Fibroblast of lung (primary cell): ENCODE measurements at regions not wholly inside any gene's neighbourhood (a gene's known extent, or its start where the extent isn't known, plus 50 kb on each side); places are given as distances from the start of the nearest gene placed in this dataset.

Experiments
- DNase-seq, 2 donors: peaks; one replicate each; pipeline versions ENCODE4 v3.0.0 to v3.0.0-alpha.2; 2010; ENCODE audit warnings: low read depth in 2 of 2
- H2AFZ ChIP-seq: 2 replicates; pipeline ENCODE4 v1.5.1; 2012; ENCODE audit warnings: low read length, control low read depth, inconsistent platforms
- H3K27ac ChIP-seq: 2 replicates; pipeline ENCODE4 v1.5.1; 2011; ENCODE audit warnings: low read length, control low read depth; ENCODE audit not compliant: insufficient read depth
- H3K27me3 ChIP-seq: 2 replicates; pipeline ENCODE4 v1.5.1; 2011; ENCODE audit warnings: mild to moderate bottlenecking, low read length; ENCODE audit not compliant: control insufficient read depth, insufficient read depth
- H3K36me3 ChIP-seq: 2 replicates; pipeline ENCODE4 v1.5.1; 2011; ENCODE audit warnings: low read length; ENCODE audit not compliant: control insufficient read depth, insufficient read depth
- H3K4me1 ChIP-seq: 2 replicates; pipeline ENCODE4 v1.5.1; 2011; ENCODE audit warnings: low read length; ENCODE audit not compliant: control insufficient read depth, insufficient read depth; ENCODE audit errors: extremely low read depth
- H3K4me2 ChIP-seq: 2 replicates; pipeline ENCODE4 v1.5.1; 2011; ENCODE audit warnings: low read length, control low read depth; ENCODE audit not compliant: insufficient read depth; ENCODE audit errors: extremely low read depth
- H3K4me3 ChIP-seq, 4 experiments: fragments of 200-600 bp in 1 of 4; sonication (generic) in 1 of 4; replicated peaks in 1 of 4; 2 replicates each; pipeline ENCODE4 v1.5.1; 2011 to 2016; ENCODE audit warnings: low read length in 4 of 4, low read depth in 3 of 4, mild to moderate bottlenecking in 3 of 4, control low read depth in 2 of 4, inconsistent platforms in 1 of 4, mixed read lengths in 1 of 4; ENCODE audit not compliant: insufficient read depth in 1 of 4; ENCODE audit errors: control extremely low read depth in 1 of 4
- H3K79me2 ChIP-seq: 2 replicates; pipeline ENCODE4 v1.5.1; 2012; ENCODE audit warnings: mild to moderate bottlenecking, low read length, inconsistent platforms; ENCODE audit not compliant: control insufficient read depth, insufficient read depth
- H3K9ac ChIP-seq: 2 replicates; pipeline ENCODE4 v1.5.1; 2011; ENCODE audit warnings: mild to moderate bottlenecking, low read length, control low read depth; ENCODE audit not compliant: insufficient read depth
- H3K9me3 ChIP-seq: 2 replicates; pipeline ENCODE4 v1.5.1; 2012; ENCODE audit warnings: low read depth, low read length; ENCODE audit not compliant: control insufficient read depth, insufficient read depth
- H4K20me1 ChIP-seq: 2 replicates; pipeline ENCODE4 v1.5.1; 2011; ENCODE audit warnings: low read length; ENCODE audit not compliant: control insufficient read depth, insufficient read depth; ENCODE audit errors: extremely low read depth
- CTCF ChIP-seq, 2 donors: IDR thresholded peaks in 1 of 2; conservative IDR thresholded peaks in 1 of 2; 1 replicate in 1 of 2; 2 replicates in 1 of 2; pipeline ENCODE4 v1.5.1; 2011 to 2012; ENCODE audit warnings: low read length in 2 of 2, control low read depth in 1 of 2, inconsistent platforms in 1 of 2, low read depth in 1 of 2, mild to moderate bottlenecking in 1 of 2
- EZH2 ChIP-seq: IDR thresholded peaks from 2 replicates; pipeline ENCODE4 v1.5.1; 2012; ENCODE audit warnings: low read length, control low read depth, mild to moderate bottlenecking; ENCODE audit errors: missing control alignments

GRCh38 chr5:82334085-82334692, 56.0 kb upstream of the RPS23 start:
- Histone ChIP-seq H3K4me3 (no peak overlapping the region), H3K27ac (peak overlapping the region; percentile 33), H3K4me2 (peak overlapping the region; percentile 18), H3K27me3 (no peaks in the 10 kb centered on the region), H4K20me1 (no peaks in the 10 kb centered on the region), H3K9me3 (no peaks in the 10 kb centered on the region), H2AFZ (no peak overlapping the region), H3K4me1 (peaks cover 19% of the 10 kb centered on the region), H3K9ac (no peak overlapping the region), H3K79me2 (no peaks in the 10 kb centered on the region), H3K36me3 (no peaks in the 10 kb centered on the region)
- peak in 1 of 2 donors; percentile 61 for DNase-seq
- no peak for TF ChIP-seq CTCF (conservative IDR thresholded peaks at IDR 0.05 in 1 of 2, IDR thresholded peaks at IDR 0.05 in 1 of 2; ENCODE audit: low read depth in 1 of 2, low read length in 2 of 2)
- TF ChIP-seq EZH2: no peak

GRCh38 chr5:82332886-82333615, 54.9 kb upstream of the RPS23 start:
- Histone ChIP-seq H3K79me2 (no peaks in the 10 kb centered on the region), H3K9me3 (no peaks in the 10 kb centered on the region), H3K36me3 (no peaks in the 10 kb centered on the region), H3K27me3 (no peaks in the 10 kb centered on the region), H2AFZ (no peak overlapping the region), H3K4me2 (no peak overlapping the region), H3K4me3 (no peak overlapping the region), H3K27ac (no peak overlapping the region), H3K9ac (no peak overlapping the region), H4K20me1 (no peaks in the 10 kb centered on the region), H3K4me1 (peaks cover 19% of the 10 kb centered on the region)
- TF ChIP-seq CTCF (conservative IDR thresholded peaks at IDR 0.05 in 1 of 2, IDR thresholded peaks at IDR 0.05 in 1 of 2; ENCODE audit: low read depth in 1 of 2, low read length in 2 of 2) (no peak), EZH2 (no peak)
- DNase-seq: peak in 1 of 2 donors; percentile 75

- Histone ChIP-seq H3K27ac (no peak overlapping the region), H3K4me3 (no peak overlapping the region), H3K79me2 (no peaks in the 10 kb centered on the region), H2AFZ (peak overlapping the region; percentile 19), H3K27me3 (no peaks in the 10 kb centered on the region), H3K4me1 (peaks cover 19% of the 10 kb centered on the region), H3K9ac (no peak overlapping the region), H3K4me2 (no peak overlapping the region), H3K9me3 (no peaks in the 10 kb centered on the region), H4K20me1 (no peaks in the 10 kb centered on the region), H3K36me3 (no peaks in the 10 kb centered on the region)
- no peak for TF ChIP-seq EZH2
- no peak for TF ChIP-seq CTCF (conservative IDR thresholded peaks at IDR 0.05 in 1 of 2, IDR thresholded peaks at IDR 0.05 in 1 of 2; ENCODE audit: low read depth in 1 of 2, low read length in 2 of 2)
- peak in 1 of 2 donors; percentile 30 for DNase-seq
Observed at GRCh38 chr5:82332064-82332855, 54.1 kb upstream of the RPS23 start.
